ENCODE measurements at regions not wholly inside any gene's neighbourhood (a gene's known extent, or its start where the extent isn't known, plus 50 kb on each side); places are given as distances from the start of the nearest gene placed in this dataset.
A peak's percentile ranks its signal among the peaks of the same experiment; 100 is the strongest.

DNA sequence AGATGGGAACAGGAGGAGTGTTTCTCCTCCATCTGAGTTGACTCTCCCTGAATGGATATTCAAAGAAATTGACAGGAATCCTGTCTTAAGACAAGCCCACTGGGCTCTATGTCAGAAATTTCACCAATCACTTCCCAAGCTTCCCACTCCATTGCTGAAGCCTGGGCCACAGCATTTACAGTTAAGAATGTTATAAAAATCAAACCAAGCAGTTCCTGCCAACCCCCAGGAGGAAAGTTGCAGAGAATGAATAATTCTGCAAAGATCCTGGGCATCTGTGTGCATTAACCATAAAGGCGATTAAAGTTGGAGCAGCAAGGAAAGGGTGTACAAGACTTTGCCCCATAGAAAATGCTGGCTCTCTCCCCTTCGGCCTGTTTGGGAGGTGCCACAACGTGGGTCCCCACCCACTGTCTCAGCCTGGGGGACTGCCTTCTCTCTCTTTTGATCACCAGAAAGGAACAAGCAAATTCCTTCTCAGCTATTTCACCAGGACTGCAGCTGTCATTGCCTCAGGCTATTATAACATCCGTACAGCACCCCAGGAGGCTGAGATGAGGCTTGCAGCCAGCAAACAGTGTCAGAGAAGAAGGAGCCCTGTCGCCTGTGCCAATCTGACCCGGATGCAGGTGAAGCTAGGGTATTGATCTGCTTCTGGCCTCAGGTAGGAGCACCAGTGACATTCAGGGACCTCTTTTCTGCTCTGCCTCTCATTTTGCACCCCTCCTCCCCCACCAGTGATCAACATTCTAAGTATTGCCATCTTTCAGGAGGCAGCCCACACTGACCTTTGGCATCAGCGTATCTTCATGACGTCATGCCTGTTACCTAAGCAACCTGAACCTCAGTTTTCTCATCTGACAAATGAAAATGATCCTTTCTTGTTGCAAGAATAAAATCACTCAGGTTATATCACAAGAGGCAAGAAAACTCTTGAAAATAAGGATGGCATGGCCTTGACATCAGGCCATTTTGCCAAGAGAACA lies 219.0 kb downstream of the SH3BP4 start:
- H4K20me1 ChIP-seq: no peaks in the 10 kb centered on the region
- H3K4me1 ChIP-seq: peaks cover 32 to 52% (median 46%) of the 10 kb centered on the region in 10 experiments
- peak overlapping the region in 3 of 10 experiments; percentile 28 to 44 (median 28); a peak in 3 of 20 replicates for H3K4me3 ChIP-seq
- TF ChIP-seq Cebpa-rat (IDR thresholded peaks at IDR 0.05): peak in 3 of 11 experiments; percentile 31 to 90 (median 63); a peak in 4 of 22 replicates
- no peaks in the 10 kb centered on the region for H3K27me3 ChIP-seq
- H3K9ac ChIP-seq: peak overlapping the region in 7 of 11 experiments; percentile 5 to 81 (median 54); a peak in 12 of 22 replicates
- H3K36me3 ChIP-seq: no peaks in the 10 kb centered on the region
- peak overlapping the region in 9 of 11 experiments; percentile 12 to 89 (median 58); a peak in 17 of 22 replicates for H3K27ac ChIP-seq
- H3K9me3 ChIP-seq (replicated peaks in 1 of 11): peaks cover 0 to 11% (median 4%) of the 10 kb centered on the region in 11 experiments; a peak in 7 of 22 replicates
- peak overlapping the region; percentile 71 to 94 (median 82) for H3K4me2 ChIP-seq

DNA sequence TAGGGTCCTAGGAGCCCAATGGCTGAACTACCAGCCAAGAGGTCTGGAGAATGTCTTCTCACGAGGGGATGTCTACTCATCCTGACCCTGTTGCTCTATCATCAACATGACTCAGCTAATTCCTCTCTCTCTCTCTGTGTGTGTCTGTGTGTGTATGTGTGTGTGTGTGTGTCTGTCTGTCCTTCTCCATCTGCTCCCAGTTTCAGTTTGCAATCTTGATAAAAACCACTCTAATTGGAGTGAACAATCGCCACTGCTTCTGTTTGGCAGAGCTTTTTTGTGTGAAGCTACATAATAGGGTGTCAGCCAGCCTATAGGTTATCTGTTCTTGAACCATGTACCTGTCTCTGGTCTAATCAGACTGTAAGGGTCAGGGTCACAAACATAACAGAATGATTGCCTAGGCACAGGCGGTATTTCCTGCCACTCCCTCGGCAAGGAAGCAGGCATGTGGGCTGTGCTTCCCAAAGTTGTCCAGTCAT lies 219.8 kb downstream of the SH3BP4 start:
- peak overlapping the region in 5 of 11 experiments; percentile 29 to 81 (median 70); a peak in 9 of 22 replicates for H3K9ac ChIP-seq
- H3K4me2 ChIP-seq: peak overlapping the region; percentile 71 to 94 (median 82)

DNA sequence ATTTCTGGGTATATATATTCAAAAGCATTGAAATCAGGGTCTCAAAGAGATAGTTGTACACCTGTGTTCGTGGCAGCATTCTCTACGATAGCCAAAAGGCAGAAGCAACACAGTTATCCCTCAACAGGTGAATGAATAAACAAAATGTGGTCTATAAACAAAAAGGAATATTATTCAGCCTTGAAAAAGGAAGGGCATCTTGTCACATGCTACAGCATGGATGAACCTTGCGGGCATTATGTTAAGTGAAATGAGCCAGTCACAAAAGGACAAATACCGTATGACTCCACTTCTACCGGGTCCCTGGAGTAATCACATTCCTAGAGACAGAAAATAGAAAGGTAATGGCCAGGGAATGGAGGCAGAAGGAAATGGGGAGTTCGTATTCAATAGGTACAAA lies 228.8 kb downstream of the SH3BP4 start:
- no peak overlapping the region for H3K4me3 ChIP-seq
- H3K4me1 ChIP-seq: peaks cover 0 to 6% (median 0%) of the 10 kb centered on the region in 10 experiments; a peak in 3 of 20 replicates
- H3K4me2 ChIP-seq: 0 out of 22 replicates have a peak overlapping the region, but pooled peaks of 1 of the 11 experiments have one; percentile 16
- no peak overlapping the region for H3K27ac ChIP-seq
- no peak overlapping the region for H3K9ac ChIP-seq
- no peaks in the 10 kb centered on the region for H4K20me1 ChIP-seq
- H3K9me3 ChIP-seq (replicated peaks in 1 of 11): peaks cover 0 to 19% (median 6%) of the 10 kb centered on the region in 11 experiments; a peak in 10 of 22 replicates
- no peaks in the 10 kb centered on the region for H3K36me3 ChIP-seq
- TF ChIP-seq Cebpa-rat (IDR thresholded peaks at IDR 0.05): no peak
- no peaks in the 10 kb centered on the region for H3K27me3 ChIP-seq

More for the DNA sequence above, 219.8 kb downstream of the SH3BP4 start:
- H3K9me3 ChIP-seq (replicated peaks in 1 of 11): peaks cover 0 to 18% (median 9%) of the 10 kb centered on the region in 11 experiments; a peak in 10 of 22 replicates
- H3K27ac ChIP-seq: peak overlapping the region in 9 of 11 experiments; percentile 12 to 89 (median 58); a peak in 17 of 22 replicates
- H3K4me3 ChIP-seq: no peak overlapping the region
- no peaks in the 10 kb centered on the region for H3K36me3 ChIP-seq
- no peaks in the 10 kb centered on the region for H4K20me1 ChIP-seq
- no peak for TF ChIP-seq Cebpa-rat (IDR thresholded peaks at IDR 0.05)
- H3K27me3 ChIP-seq: no peaks in the 10 kb centered on the region
- peaks cover 32 to 52% (median 46%) of the 10 kb centered on the region in 10 experiments for H3K4me1 ChIP-seq

DNA sequence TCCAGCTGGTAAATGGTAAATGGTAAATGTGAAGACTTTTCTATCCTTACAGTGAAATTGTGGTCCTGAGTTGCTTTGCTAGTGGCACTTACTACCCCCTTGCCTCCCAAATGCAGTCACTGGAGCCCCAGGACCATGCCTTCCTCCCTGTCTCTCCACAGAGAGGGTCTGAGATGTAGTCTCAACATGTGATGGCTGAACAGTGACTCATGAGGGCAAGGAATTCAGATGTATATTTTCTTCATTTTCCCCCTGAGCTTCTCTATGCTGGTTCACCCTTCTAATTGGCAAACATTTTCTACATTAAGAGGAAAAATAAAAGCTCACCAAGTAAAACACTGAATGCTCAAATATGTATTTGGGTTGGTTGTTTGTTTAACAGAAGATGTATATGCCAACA lies 232.0 kb downstream of the SH3BP4 start:
- H3K4me3 ChIP-seq: no peak overlapping the region
- no peak overlapping the region for H3K4me2 ChIP-seq
- TF ChIP-seq Cebpa-rat (IDR thresholded peaks at IDR 0.05): no peak
- H3K9ac ChIP-seq: no peak overlapping the region
- peaks cover 0 to 14% (median 4%) of the 10 kb centered on the region in 11 experiments; a peak in 6 of 22 replicates for H3K9me3 ChIP-seq (replicated peaks in 1 of 11)
- no peaks in the 10 kb centered on the region for H3K36me3 ChIP-seq
- H3K4me1 ChIP-seq: peaks cover 0 to 6% (median 0%) of the 10 kb centered on the region in 10 experiments; a peak in 3 of 20 replicates
- H4K20me1 ChIP-seq: no peaks in the 10 kb centered on the region
- no peak overlapping the region for H3K27ac ChIP-seq
- no peaks in the 10 kb centered on the region for H3K27me3 ChIP-seq

DNA sequence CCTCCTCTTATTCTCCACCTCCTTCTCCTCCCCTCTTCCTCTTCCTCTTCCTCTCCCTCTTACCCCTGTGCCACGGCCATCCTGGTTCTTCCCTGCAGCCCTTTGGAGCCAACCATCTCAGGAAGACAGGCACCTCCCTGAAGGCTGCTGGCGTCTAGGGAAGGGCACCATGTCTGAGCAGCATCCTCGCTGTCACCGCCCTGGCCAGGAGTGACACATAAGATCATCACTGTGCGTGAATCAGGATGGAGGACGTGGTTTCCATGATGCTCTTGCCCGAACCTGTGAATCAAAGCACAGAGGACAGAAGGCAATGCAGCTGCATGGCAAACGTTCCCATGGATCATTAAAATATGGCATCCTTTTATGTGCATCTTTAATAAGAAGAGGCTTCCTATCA lies 236.0 kb downstream of the SH3BP4 start:
- Histone ChIP-seq H4K20me1 (no peaks in the 10 kb centered on the region), H3K27ac (no peak overlapping the region), H3K36me3 (no peaks in the 10 kb centered on the region), H3K9me3 (replicated peaks in 1 of 11) (peaks cover 0 to 8% (median 4%) of the 10 kb centered on the region in 11 experiments; a peak in 5 of 22 replicates), H3K4me1 (no peaks in the 10 kb centered on the region), H3K27me3 (no peaks in the 10 kb centered on the region), H3K9ac (no peak overlapping the region), H3K4me3 (no peak overlapping the region), H3K4me2 (no peak overlapping the region)
- no peak for TF ChIP-seq Cebpa-rat (IDR thresholded peaks at IDR 0.05)

GRCh38 chr2:235191486-235191885 lies 239.7 kb downstream of the SH3BP4 start:
- Histone ChIP-seq H3K27me3 (no peaks in the 10 kb centered on the region), H3K36me3 (no peaks in the 10 kb centered on the region)

GRCh38 chr2:235191978-235192377 lies 240.2 kb downstream of the SH3BP4 start:
- Histone ChIP-seq H3K4me1 (no peaks in the 10 kb centered on the region), H3K9ac (no peak overlapping the region), H3K36me3 (no peaks in the 10 kb centered on the region), H3K9me3 (replicated peaks in 1 of 11) (peaks cover 0 to 6% (median 2%) of the 10 kb centered on the region in 11 experiments; a peak in 4 of 22 replicates), H3K4me2 (no peak overlapping the region), H3K27ac (no peak overlapping the region), H3K27me3 (no peaks in the 10 kb centered on the region), H3K4me3 (no peak overlapping the region), H4K20me1 (no peaks in the 10 kb centered on the region)
- no peak for TF ChIP-seq Cebpa-rat (IDR thresholded peaks at IDR 0.05)

More at GRCh38 chr2:235191486-235191885, 239.7 kb downstream of the SH3BP4 start:
- Histone ChIP-seq H3K9ac (no peak overlapping the region), H4K20me1 (no peaks in the 10 kb centered on the region), H3K27ac (no peak overlapping the region), H3K4me3 (no peak overlapping the region), H3K9me3 (replicated peaks in 1 of 11) (peaks cover 0 to 8% (median 4%) of the 10 kb centered on the region in 11 experiments; a peak in 4 of 22 replicates), H3K4me2 (no peak overlapping the region), H3K4me1 (no peaks in the 10 kb centered on the region)
- no peak for TF ChIP-seq Cebpa-rat (IDR thresholded peaks at IDR 0.05)

DNA sequence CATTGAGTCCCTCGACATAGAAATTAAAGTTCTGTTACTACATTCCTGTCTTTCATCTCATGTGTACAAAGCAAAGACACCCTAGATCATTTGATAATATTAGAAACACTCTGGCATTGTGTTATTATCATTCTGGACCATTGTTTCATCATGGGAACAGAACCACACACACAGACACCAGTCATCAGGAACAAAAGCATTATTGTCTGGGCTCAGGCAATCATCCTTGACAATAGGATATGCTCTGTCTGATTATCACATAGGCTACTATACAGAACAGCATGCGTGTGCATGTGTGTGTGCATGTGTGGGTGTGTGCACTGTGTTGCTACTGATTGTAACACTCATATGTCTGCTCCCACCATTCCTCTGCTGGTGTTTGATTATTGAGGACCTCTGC lies 242.5 kb downstream of the SH3BP4 start:
- no peak for TF ChIP-seq Cebpa-rat (IDR thresholded peaks at IDR 0.05)
- no peak overlapping the region for H3K9ac ChIP-seq
- no peaks in the 10 kb centered on the region for H3K36me3 ChIP-seq
- no peaks in the 10 kb centered on the region; a peak in 1 of 22 replicates for H3K9me3 ChIP-seq (replicated peaks in 1 of 11)
- H4K20me1 ChIP-seq: no peaks in the 10 kb centered on the region
- no peak overlapping the region for H3K4me2 ChIP-seq
- H3K4me1 ChIP-seq: no peaks in the 10 kb centered on the region
- H3K4me3 ChIP-seq: no peak overlapping the region
- no peak overlapping the region for H3K27ac ChIP-seq
- no peaks in the 10 kb centered on the region for H3K27me3 ChIP-seq

- Histone ChIP-seq H3K9ac (no peak overlapping the region), H3K27me3 (no peaks in the 10 kb centered on the region), H3K36me3 (no peaks in the 10 kb centered on the region), H3K4me3 (no peak overlapping the region), H3K4me2 (no peak overlapping the region), H3K9me3 (replicated peaks in 1 of 11) (no peaks in the 10 kb centered on the region; a peak in 1 of 22 replicates), H3K4me1 (no peaks in the 10 kb centered on the region), H3K27ac (no peak overlapping the region), H4K20me1 (no peaks in the 10 kb centered on the region)
- TF ChIP-seq Cebpa-rat (IDR thresholded peaks at IDR 0.05): no peak
Observed at GRCh38 chr2:235194836-235195235, 243.0 kb downstream of the SH3BP4 start.
